ENCODE measurements at regions not wholly inside any gene's neighbourhood (a gene's known extent, or its start where the extent isn't known, plus 50 kb on each side); places are given as distances from the start of the nearest gene placed in this dataset.

- no peak for TF ChIP-seq POLR2A (IDR thresholded peaks at IDR 0.05)
- TF ChIP-seq CTCF (IDR thresholded peaks at IDR 0.05) = no peak
Observed at GRCh38 chr12:91793676-91794075, 352.0 kb downstream of the BTG1 start.
